GM23248 (cell line): ENCODE measurements at regions not wholly inside any gene's neighbourhood (a gene's known extent, or its start where the extent isn't known, plus 50 kb on each side); places are given as distances from the start of the nearest gene placed in this dataset.

Source experiments
- EZH2 ChIP-seq: fragments of 200-600 bp; sonication (generic); IDR thresholded peaks from 2 replicates; pipeline ENCODE4 v1.6.1; 2018; ENCODE audit warnings: antibody characterized with exemption, mild to moderate bottlenecking; ENCODE audit not compliant: insufficient read depth, poor library complexity, severe bottlenecking
- EZH2phosphoT487 ChIP-seq: fragments of 200-600 bp; sonication (generic); IDR thresholded peaks from 2 replicates; pipeline ENCODE4 v1.6.1; 2018; ENCODE audit warnings: antibody characterized with exemption, moderate library complexity, mild to moderate bottlenecking, low read depth; ENCODE audit not compliant: insufficient read depth

DNA sequence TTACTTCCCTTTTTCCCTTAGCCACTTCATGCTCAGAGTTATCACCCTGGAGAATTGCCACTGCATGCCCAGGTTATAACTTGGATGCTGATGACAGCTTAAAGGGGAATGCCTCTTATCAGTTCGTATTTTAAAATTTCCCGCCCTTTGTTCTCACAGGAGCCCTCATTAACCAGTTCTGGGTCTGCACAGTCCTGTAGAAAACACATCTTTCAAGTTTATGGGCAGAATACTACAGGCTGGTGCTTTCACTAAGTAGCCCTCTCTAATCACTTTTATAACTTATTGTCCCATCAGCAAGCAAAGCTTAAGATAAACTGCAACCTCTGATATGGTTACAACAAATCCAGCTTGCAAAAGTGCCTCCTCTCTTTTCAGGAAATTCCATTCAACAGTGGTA, 587.3 kb upstream of the UBE2E2 start:
- TF ChIP-seq EZH2, result no peak
- no peak for TF ChIP-seq EZH2phosphoT487
